PC-3 (cell line): ENCODE measurements at regions not wholly inside any gene's neighbourhood (a gene's known extent, or its start where the extent isn't known, plus 50 kb on each side); places are given as distances from the start of the nearest gene placed in this dataset.

ENCODE experiments used
- EZH2 ChIP-seq: fragments of 300-600 bp; sonication (generic); IDR thresholded peaks from one replicate; pipeline ENCODE4 v1.6.1; 2017; ENCODE audit warnings: antibody characterized with exemption, mild to moderate bottlenecking, low read length; ENCODE audit not compliant: unreplicated experiment
- EZH2phosphoT487 ChIP-seq: fragments of 300-600 bp; sonication (generic); IDR thresholded peaks from 2 replicates; pipeline ENCODE4 v1.6.1; 2018; ENCODE audit warnings: mild to moderate bottlenecking, antibody characterized with exemption, low read length, borderline replicate concordance

DNA sequence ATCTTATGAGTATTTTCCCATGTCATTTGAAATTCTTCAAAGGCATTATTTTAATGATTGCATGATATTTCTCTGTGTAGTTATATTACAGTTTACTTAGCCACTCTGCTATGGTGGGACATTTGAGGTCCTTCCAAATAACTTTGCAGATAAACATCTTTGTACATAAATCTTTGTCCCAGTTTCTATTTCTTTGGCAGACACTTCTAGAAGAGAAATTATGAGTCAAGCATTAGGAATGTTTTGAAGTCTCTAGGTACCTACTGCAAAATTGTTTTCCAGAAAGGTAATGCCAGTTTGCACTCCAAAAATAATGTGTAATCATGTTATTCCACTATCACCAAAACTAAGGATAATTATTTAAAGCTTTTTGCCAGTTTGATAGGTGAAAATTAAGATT, 149.7 kb downstream of the EN1 start:
- TF ChIP-seq EZH2 (no peak), EZH2phosphoT487 (no peak)
